NCI-H1694 (cell line): ENCODE measurements at regions not wholly inside any gene's neighbourhood (a gene's known extent, or its start where the extent isn't known, plus 50 kb on each side); places are given as distances from the start of the nearest gene placed in this dataset.
"Not testable (repeated sequence)": the region's sequence is repeated elsewhere in the genome, so short reads cannot be mapped to it uniquely, and the experiment has no call there.

ENCODE experiments used
- DNase-seq: peaks from one replicate; lab custom pipeline; 2025; lab: John Stamatoyannopoulos, UW

- no peak for DNase-seq
Observed at GRCh38 chr1:219726480-219727272, 113.8 kb upstream of the ZC3H11B start.

- DNase-seq = no peak
Observed at GRCh38 chr1:219724440-219724839, 111.5 kb upstream of the ZC3H11B start.

GRCh38 chr1:219717536-219717935 is 104.6 kb upstream of the ZC3H11B start:
- no peak for DNase-seq

GRCh38 chr1:219716611-219717114 is 103.8 kb upstream of the ZC3H11B start:
- no peak for DNase-seq

- DNase-seq = no peak
Observed at GRCh38 chr1:219713981-219714381, 101.1 kb upstream of the ZC3H11B start.

GRCh38 chr1:219712506-219712905 is 99.6 kb upstream of the ZC3H11B start:
- DNase-seq = no peak

GRCh38 chr1:219710529-219711194 is 97.8 kb upstream of the ZC3H11B start:
- DNase-seq = no peak

- DNase-seq = no peak
Observed at GRCh38 chr1:219708919-219709543, 96.1 kb upstream of the ZC3H11B start.

GRCh38 chr1:219707885-219708284 is 95.0 kb upstream of the ZC3H11B start:
- not testable (repeated sequence) for DNase-seq

- DNase-seq = not testable (repeated sequence)
Observed at GRCh38 chr1:219704331-219704730, 91.4 kb upstream of the ZC3H11B start.

GRCh38 chr1:219703368-219703639 is 90.4 kb upstream of the ZC3H11B start:
- no peak for DNase-seq

- no peak for DNase-seq
Observed at GRCh38 chr1:219701476-219701875, 88.6 kb upstream of the ZC3H11B start.

GRCh38 chr1:219699870-219700269 is 87.0 kb upstream of the ZC3H11B start:
- no peak for DNase-seq

GRCh38 chr1:219697682-219698081 is 84.8 kb upstream of the ZC3H11B start:
- no peak for DNase-seq

GRCh38 chr1:219692981-219693380 is 80.1 kb upstream of the ZC3H11B start:
- DNase-seq = no peak

GRCh38 chr1:219689774-219690173 is 76.9 kb upstream of the ZC3H11B start:
- no peak for DNase-seq

GRCh38 chr1:219687779-219688178 is 74.9 kb upstream of the ZC3H11B start:
- no peak for DNase-seq

GRCh38 chr1:219686171-219686570 is 73.3 kb upstream of the ZC3H11B start:
- no peak for DNase-seq

- DNase-seq = no peak
Observed at GRCh38 chr1:219682788-219683187, 69.9 kb upstream of the ZC3H11B start.

GRCh38 chr1:219681876-219682275 is 69.0 kb upstream of the ZC3H11B start:
- no peak for DNase-seq

GRCh38 chr1:219676012-219676765 is 63.3 kb upstream of the ZC3H11B start:
- no peak for DNase-seq

- DNase-seq = no peak
Observed at GRCh38 chr1:219670426-219671149, 57.7 kb upstream of the ZC3H11B start.
